ENCODE measurements at regions not wholly inside any gene's neighbourhood (a gene's known extent, or its start where the extent isn't known, plus 50 kb on each side); places are given as distances from the start of the nearest gene placed in this dataset.

- no peak overlapping the region for H3K27ac ChIP-seq (ENCODE audit: extremely low read length, insufficient read depth, low read length)
- H3K36me3 ChIP-seq (replicated peaks in 1 of 2; ENCODE audit: control insufficient read depth in 1 of 2, insufficient read depth in 2 of 2, low read length in 2 of 2) = no peaks in the 10 kb centered on the region
- peak; percentile 12 for DNase-seq (ENCODE audit: low spot score)
- H3K79me2 ChIP-seq (ENCODE audit: insufficient read depth, low read length) = no peaks in the 10 kb centered on the region
- ChIA-PET POLR2A (no interaction called here), CTCF (ENCODE audit: low intra/inter-chr PET ratio, low total read pairs) (interaction anchor here (1.2 kb wide), 1 partner anchor 164 kb away, joined by 4 read pairs; no protein-coding TSS in a partner anchor)
- H3K4me2 ChIP-seq (ENCODE audit: low read depth, low read length) = no peak overlapping the region
- intact Hi-C loops (cut with micrococcal nuclease; ENCODE audit: unreplicated experiment) = loop anchor here (1.0 kb wide), 1 partner anchor 164 kb away; no protein-coding TSS in a partner anchor
- BruUV-seq (replicated peaks) = no TSS peak
- H3K9ac ChIP-seq (ENCODE audit: insufficient read depth, low read depth, low read length) = no peak overlapping the region
- in situ Hi-C loops (cut with HindIII; ENCODE audit: extremely low pct_ligation_motif_present, low pct_unique_long_range_greater_than_20kb) = no loop called here
- FAIRE-seq = peak; percentile 26
- no peak overlapping the region for H3K4me3 ChIP-seq (replicated peaks in 1 of 3; ENCODE audit: insufficient read depth in 1 of 3, low read depth in 2 of 3, low read length in 3 of 3)
- peak; percentile 87 for ATAC-seq
- H3K4me1 ChIP-seq (ENCODE audit: insufficient read depth, low read length) = no peaks in the 10 kb centered on the region
- no peaks in the 10 kb centered on the region for H4K20me1 ChIP-seq (ENCODE audit: insufficient read depth, low read length)
- no peaks in the 10 kb centered on the region for H3K9me3 ChIP-seq (ENCODE audit: low read length)
- H3K27me3 ChIP-seq (ENCODE audit: control insufficient read depth in 1 of 2, insufficient read depth in 2 of 2, low read length in 2 of 2) = no peaks in the 10 kb centered on the region
- no peak overlapping the region for H2AFZ ChIP-seq (ENCODE audit: low read length)
- peak; percentile 45; the same call in 1 of the 2 replicates for TF ChIP-seq SMC3 (IDR thresholded peaks at IDR 0.05; ENCODE audit: low read length)
- TF ChIP-seq STAG1 (CRISPR knock-in tag; IDR thresholded peaks at IDR 0.05) = peak; percentile 69
- TF ChIP-seq RAD21 (CRISPR knock-in tag; IDR thresholded peaks at IDR 0.05) = peak; percentile 24; the same call in 1 of the 2 replicates
- TF ChIP-seq CTCF (CRISPR knock-in tag; IDR thresholded peaks at IDR 0.05) = peak; percentile 62
- TF ChIP-seq ETV6 (CRISPR knock-in tag; conservative IDR thresholded peaks at IDR 0.05) = no peak
- no peak for TF ChIP-seq AHDC1 (CRISPR knock-in tag; IDR thresholded peaks at IDR 0.05; ENCODE audit: borderline replicate concordance)
Measured at GRCh38 chr4:165700855-165701254, 172.2 kb upstream of the TLL1 start.
